WTC11 (cell line): ENCODE measurements at regions not wholly inside any gene's neighbourhood (a gene's known extent, or its start where the extent isn't known, plus 50 kb on each side); places are given as distances from the start of the nearest gene placed in this dataset.

Experiments used
- ATAC-seq: fragments of 200-7000 bp; cut with Tn5 transposase; 2 replicates; pipeline ENCODE4 v1.10.0; 2021; ENCODE audit warnings: mild to moderate bottlenecking, moderate library complexity
- CTCF ChIA-PET: fragments of 300-600 bp; sonication (Branson Sonifier 250); formaldehyde crosslinking; loops from one replicate; lab custom pipeline; 2021; ENCODE audit warnings: antibody characterized with exemption; lab: Charles Lee
- POLR2A ChIA-PET: fragments of 350-600 bp; sonication (Branson Sonifier 250); formaldehyde crosslinking; loops from one replicate; lab custom pipeline; 2021; ENCODE audit warnings: antibody characterized with exemption; lab: Charles Lee
- DNase-seq: peaks from one replicate; pipeline ENCODE4 v3.0.0; 2021; ENCODE audit warnings: low spot score
- H3K27ac Mint-ChIP-seq: 2 replicates; pipeline ENCODE4 v1.8.0; 2021; ENCODE audit warnings: mixed read lengths
- H3K27me3 Mint-ChIP-seq: 2 replicates; pipeline ENCODE4 v1.8.0; 2021; ENCODE audit warnings: low read depth, mild to moderate bottlenecking, moderate library complexity, mixed read lengths
- H3K36me3 Mint-ChIP-seq: 2 replicates; pipeline ENCODE4 v1.8.0; 2021; ENCODE audit warnings: mixed read lengths
- H3K4me1 Mint-ChIP-seq: 2 replicates; pipeline ENCODE4 v1.8.0; 2022; ENCODE audit warnings: mixed read lengths
- H3K4me3 Mint-ChIP-seq: 2 replicates; pipeline ENCODE4 v1.8.0; 2021; ENCODE audit warnings: mild to moderate bottlenecking, moderate library complexity, mixed read lengths
- H3K9me3 Mint-ChIP-seq: 2 replicates; pipeline ENCODE4 v1.8.0; 2021; ENCODE audit warnings: mixed read lengths
- CREB1 ChIP-seq: sonication (generic); formaldehyde crosslinking; IDR thresholded peaks from 2 replicates; pipeline ENCODE4 v1.8.0; 2023; ENCODE audit warnings: mild to moderate bottlenecking, missing genetic modification reagents
- ELF4 ChIP-seq: sonication (generic); formaldehyde crosslinking; IDR thresholded peaks from 2 replicates; pipeline ENCODE4 v1.8.1; 2022; ENCODE audit warnings: low read depth, mild to moderate bottlenecking, moderate library complexity, missing genetic modification reagents
- FOXP1 ChIP-seq: sonication (generic); formaldehyde crosslinking; IDR thresholded peaks from 2 replicates; pipeline ENCODE4 v1.8.0; 2022; ENCODE audit warnings: missing genetic modification reagents, mild to moderate bottlenecking, moderate library complexity, borderline replicate concordance
- HMGA2 ChIP-seq: fragments of 250-450 bp; sonication (Bioruptor Pico); IDR thresholded peaks from 2 replicates; pipeline ENCODE4 v1.4.0; 2021; ENCODE audit warnings: mild to moderate bottlenecking, moderate library complexity
- NR2C2 ChIP-seq: sonication (generic); formaldehyde crosslinking; IDR thresholded peaks from 2 replicates; pipeline ENCODE4 v1.8.0; 2022; ENCODE audit warnings: mild to moderate bottlenecking, missing genetic modification reagents
- SMAD4 ChIP-seq: sonication (generic); formaldehyde crosslinking; IDR thresholded peaks from 2 replicates; pipeline ENCODE4 v1.8.0; 2022; ENCODE audit warnings: mild to moderate bottlenecking, missing genetic modification reagents
- SOX15 ChIP-seq: fragments of 250-450 bp; sonication (Bioruptor Pico); IDR thresholded peaks from 2 replicates; pipeline ENCODE4 v1.9.0; 2021; ENCODE audit warnings: mild to moderate bottlenecking
- TCF7 ChIP-seq: sonication (generic); formaldehyde crosslinking; IDR thresholded peaks from 2 replicates; pipeline ENCODE4 v1.8.0; 2022; ENCODE audit warnings: mild to moderate bottlenecking, low read depth, missing genetic modification reagents, moderate library complexity
- TEAD4 ChIP-seq: sonication (generic); formaldehyde crosslinking; IDR thresholded peaks from 2 replicates; pipeline ENCODE4 v1.8.0; 2022; ENCODE audit warnings: mild to moderate bottlenecking, missing genetic modification reagents
- ZNF121 ChIP-seq: sonication (generic); formaldehyde crosslinking; IDR thresholded peaks from 2 replicates; pipeline ENCODE4 v1.8.0; 2023; ENCODE audit warnings: missing genetic modification reagents
- ZNF232 ChIP-seq: sonication (generic); formaldehyde crosslinking; IDR thresholded peaks from 2 replicates; pipeline ENCODE4 v1.8.0; 2022; ENCODE audit warnings: mild to moderate bottlenecking, missing genetic modification reagents
- ZNF423 ChIP-seq: fragments of 250-450 bp; sonication (Bioruptor Pico); IDR thresholded peaks from 2 replicates; pipeline ENCODE4 v2.1.2; 2022; ENCODE audit warnings: mild to moderate bottlenecking, moderate library complexity
- TF ChIP-seq, protein P1 (sequence below): sonication (generic); formaldehyde crosslinking; IDR thresholded peaks from 2 replicates; pipeline ENCODE4 v1.8.0; 2022; ENCODE audit warnings: mild to moderate bottlenecking, missing genetic modification reagents
- TF ChIP-seq, protein P2 (sequence below): fragments of 250-450 bp; sonication (Bioruptor Pico); IDR thresholded peaks from 2 replicates; pipeline ENCODE4 v1.9.0; 2021; ENCODE audit warnings: mild to moderate bottlenecking
- TF ChIP-seq, protein P3 (sequence below): fragments of 250-450 bp; sonication (Bioruptor Pico); IDR thresholded peaks from 2 replicates; pipeline ENCODE4 v1.9.0; 2021; ENCODE audit warnings: mild to moderate bottlenecking
- TF ChIP-seq, protein P4 (sequence below): sonication (generic); formaldehyde crosslinking; IDR thresholded peaks from 2 replicates; pipeline ENCODE4 v1.8.0; 2023; ENCODE audit warnings: missing genetic modification reagents
- TF ChIP-seq, protein P5 (sequence below): sonication (generic); formaldehyde crosslinking; IDR thresholded peaks from 2 replicates; pipeline ENCODE4 v1.8.0; 2023; ENCODE audit warnings: missing genetic modification reagents, mild to moderate bottlenecking, borderline replicate concordance
- TF ChIP-seq, protein P6 (sequence below): sonication (generic); formaldehyde crosslinking; IDR thresholded peaks from 2 replicates; pipeline ENCODE4 v1.8.0; 2022; ENCODE audit warnings: mild to moderate bottlenecking, missing genetic modification reagents

DNA sequence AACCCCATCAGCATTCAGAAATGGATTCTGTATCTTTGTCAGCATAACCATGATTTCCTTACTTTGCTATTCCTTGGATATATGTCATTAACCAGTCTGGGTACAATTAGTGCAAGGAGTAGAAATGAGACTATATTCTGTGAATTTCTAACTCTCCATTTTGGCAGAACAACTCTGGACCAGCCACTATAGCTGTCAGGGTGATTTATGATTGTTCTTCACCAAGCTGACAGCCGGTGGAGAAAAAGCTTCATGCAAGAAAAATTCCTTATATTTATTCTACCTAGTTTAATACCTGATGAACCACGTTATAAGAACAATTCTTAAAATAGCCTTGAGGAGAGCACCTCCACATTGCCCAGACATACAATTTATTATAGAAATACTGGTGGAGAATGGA is 431.2 kb upstream of the TCF4 start:
- ATAC-seq (no peak), DNase-seq (no peak)
- Mint-ChIP-seq H3K4me3 (no peak overlapping the region), H3K36me3 (no peaks in the 10 kb centered on the region), H3K4me1 (no peaks in the 10 kb centered on the region), H3K27ac (no peak overlapping the region), H3K27me3 (no peaks in the 10 kb centered on the region), H3K9me3 (no peaks in the 10 kb centered on the region; the same call in 1 of the 2 replicates)
- POLR2A ChIA-PET = no interaction called here
- CTCF ChIA-PET = no interaction called here
- no peak for TF ChIP-seq ZNF232 (CRISPR knock-in tag)
- TF ChIP-seq, protein P1, sequence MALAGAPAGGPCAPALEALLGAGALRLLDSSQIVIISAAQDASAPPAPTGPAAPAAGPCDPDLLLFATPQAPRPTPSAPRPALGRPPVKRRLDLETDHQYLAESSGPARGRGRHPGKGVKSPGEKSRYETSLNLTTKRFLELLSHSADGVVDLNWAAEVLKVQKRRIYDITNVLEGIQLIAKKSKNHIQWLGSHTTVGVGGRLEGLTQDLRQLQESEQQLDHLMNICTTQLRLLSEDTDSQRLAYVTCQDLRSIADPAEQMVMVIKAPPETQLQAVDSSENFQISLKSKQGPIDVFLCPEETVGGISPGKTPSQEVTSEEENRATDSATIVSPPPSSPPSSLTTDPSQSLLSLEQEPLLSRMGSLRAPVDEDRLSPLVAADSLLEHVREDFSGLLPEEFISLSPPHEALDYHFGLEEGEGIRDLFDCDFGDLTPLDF = no peak
- no peak for TF ChIP-seq SMAD4 (CRISPR knock-in tag)
- TF ChIP-seq HMGA2 (CRISPR knock-in tag) = no peak
- no peak for TF ChIP-seq TEAD4 (CRISPR knock-in tag)
- TF ChIP-seq, protein P2, sequence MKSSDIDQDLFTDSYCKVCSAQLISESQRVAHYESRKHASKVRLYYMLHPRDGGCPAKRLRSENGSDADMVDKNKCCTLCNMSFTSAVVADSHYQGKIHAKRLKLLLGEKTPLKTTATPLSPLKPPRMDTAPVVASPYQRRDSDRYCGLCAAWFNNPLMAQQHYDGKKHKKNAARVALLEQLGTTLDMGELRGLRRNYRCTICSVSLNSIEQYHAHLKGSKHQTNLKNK (CRISPR knock-in tag) = no peak
- TF ChIP-seq SOX15 = no peak
- TF ChIP-seq, protein P3, sequence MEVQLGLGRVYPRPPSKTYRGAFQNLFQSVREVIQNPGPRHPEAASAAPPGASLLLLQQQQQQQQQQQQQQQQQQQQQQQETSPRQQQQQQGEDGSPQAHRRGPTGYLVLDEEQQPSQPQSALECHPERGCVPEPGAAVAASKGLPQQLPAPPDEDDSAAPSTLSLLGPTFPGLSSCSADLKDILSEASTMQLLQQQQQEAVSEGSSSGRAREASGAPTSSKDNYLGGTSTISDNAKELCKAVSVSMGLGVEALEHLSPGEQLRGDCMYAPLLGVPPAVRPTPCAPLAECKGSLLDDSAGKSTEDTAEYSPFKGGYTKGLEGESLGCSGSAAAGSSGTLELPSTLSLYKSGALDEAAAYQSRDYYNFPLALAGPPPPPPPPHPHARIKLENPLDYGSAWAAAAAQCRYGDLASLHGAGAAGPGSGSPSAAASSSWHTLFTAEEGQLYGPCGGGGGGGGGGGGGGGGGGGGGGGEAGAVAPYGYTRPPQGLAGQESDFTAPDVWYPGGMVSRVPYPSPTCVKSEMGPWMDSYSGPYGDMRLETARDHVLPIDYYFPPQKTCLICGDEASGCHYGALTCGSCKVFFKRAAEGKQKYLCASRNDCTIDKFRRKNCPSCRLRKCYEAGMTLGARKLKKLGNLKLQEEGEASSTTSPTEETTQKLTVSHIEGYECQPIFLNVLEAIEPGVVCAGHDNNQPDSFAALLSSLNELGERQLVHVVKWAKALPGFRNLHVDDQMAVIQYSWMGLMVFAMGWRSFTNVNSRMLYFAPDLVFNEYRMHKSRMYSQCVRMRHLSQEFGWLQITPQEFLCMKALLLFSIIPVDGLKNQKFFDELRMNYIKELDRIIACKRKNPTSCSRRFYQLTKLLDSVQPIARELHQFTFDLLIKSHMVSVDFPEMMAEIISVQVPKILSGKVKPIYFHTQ (CRISPR knock-in tag) = no peak
- TF ChIP-seq, protein P4, sequence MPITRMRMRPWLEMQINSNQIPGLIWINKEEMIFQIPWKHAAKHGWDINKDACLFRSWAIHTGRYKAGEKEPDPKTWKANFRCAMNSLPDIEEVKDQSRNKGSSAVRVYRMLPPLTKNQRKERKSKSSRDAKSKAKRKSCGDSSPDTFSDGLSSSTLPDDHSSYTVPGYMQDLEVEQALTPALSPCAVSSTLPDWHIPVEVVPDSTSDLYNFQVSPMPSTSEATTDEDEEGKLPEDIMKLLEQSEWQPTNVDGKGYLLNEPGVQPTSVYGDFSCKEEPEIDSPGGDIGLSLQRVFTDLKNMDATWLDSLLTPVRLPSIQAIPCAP (CRISPR knock-in tag) = no peak
- TF ChIP-seq FOXP1 = no peak
- TF ChIP-seq, protein P5, sequence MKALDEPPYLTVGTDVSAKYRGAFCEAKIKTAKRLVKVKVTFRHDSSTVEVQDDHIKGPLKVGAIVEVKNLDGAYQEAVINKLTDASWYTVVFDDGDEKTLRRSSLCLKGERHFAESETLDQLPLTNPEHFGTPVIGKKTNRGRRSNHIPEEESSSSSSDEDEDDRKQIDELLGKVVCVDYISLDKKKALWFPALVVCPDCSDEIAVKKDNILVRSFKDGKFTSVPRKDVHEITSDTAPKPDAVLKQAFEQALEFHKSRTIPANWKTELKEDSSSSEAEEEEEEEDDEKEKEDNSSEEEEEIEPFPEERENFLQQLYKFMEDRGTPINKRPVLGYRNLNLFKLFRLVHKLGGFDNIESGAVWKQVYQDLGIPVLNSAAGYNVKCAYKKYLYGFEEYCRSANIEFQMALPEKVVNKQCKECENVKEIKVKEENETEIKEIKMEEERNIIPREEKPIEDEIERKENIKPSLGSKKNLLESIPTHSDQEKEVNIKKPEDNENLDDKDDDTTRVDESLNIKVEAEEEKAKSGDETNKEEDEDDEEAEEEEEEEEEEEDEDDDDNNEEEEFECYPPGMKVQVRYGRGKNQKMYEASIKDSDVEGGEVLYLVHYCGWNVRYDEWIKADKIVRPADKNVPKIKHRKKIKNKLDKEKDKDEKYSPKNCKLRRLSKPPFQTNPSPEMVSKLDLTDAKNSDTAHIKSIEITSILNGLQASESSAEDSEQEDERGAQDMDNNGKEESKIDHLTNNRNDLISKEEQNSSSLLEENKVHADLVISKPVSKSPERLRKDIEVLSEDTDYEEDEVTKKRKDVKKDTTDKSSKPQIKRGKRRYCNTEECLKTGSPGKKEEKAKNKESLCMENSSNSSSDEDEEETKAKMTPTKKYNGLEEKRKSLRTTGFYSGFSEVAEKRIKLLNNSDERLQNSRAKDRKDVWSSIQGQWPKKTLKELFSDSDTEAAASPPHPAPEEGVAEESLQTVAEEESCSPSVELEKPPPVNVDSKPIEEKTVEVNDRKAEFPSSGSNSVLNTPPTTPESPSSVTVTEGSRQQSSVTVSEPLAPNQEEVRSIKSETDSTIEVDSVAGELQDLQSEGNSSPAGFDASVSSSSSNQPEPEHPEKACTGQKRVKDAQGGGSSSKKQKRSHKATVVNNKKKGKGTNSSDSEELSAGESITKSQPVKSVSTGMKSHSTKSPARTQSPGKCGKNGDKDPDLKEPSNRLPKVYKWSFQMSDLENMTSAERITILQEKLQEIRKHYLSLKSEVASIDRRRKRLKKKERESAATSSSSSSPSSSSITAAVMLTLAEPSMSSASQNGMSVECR (CRISPR knock-in tag) = no peak
- TF ChIP-seq NR2C2 (CRISPR knock-in tag) = no peak
- no peak for TF ChIP-seq ZNF423

DNA sequence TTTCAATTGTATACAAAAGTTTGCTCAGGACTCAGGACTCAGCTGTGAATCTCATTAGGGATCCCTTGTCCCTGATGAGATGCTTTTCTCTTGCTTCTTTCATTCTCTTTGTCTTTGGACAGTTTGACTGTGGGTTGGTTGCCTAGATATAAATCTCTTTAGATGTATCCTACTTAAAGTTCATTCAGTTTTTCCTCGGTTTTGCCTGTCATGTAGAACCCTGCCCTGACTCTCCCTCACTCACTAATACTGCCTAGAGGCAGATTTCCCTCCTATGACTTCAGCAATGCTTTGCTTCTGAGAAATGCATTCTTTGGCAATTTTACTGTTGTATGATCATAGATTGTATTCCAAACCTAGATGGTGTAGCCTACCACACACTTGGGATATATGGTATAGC is 421.4 kb upstream of the TCF4 start:
- Mint-ChIP-seq H3K27ac (no peak overlapping the region), H3K36me3 (peaks cover 17% of the 10 kb centered on the region), H3K9me3 (peaks cover 25% of the 10 kb centered on the region), H3K27me3 (no peaks in the 10 kb centered on the region), H3K4me1 (peaks cover 2% of the 10 kb centered on the region; the same call in 1 of the 2 replicates), H3K4me3 (no peak overlapping the region)
- POLR2A ChIA-PET = no interaction called here
- CTCF ChIA-PET = no interaction called here
- no peak for TF ChIP-seq ELF4 (CRISPR knock-in tag)
- TF ChIP-seq CREB1 (CRISPR knock-in tag) = no peak
- TF ChIP-seq TCF7 (CRISPR knock-in tag) = no peak
- TF ChIP-seq ZNF121 (CRISPR knock-in tag) = no peak
- TF ChIP-seq, protein P6, sequence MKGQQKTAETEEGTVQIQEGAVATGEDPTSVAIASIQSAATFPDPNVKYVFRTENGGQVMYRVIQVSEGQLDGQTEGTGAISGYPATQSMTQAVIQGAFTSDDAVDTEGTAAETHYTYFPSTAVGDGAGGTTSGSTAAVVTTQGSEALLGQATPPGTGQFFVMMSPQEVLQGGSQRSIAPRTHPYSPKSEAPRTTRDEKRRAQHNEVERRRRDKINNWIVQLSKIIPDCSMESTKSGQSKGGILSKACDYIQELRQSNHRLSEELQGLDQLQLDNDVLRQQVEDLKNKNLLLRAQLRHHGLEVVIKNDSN (CRISPR knock-in tag) = no peak
- no peak for DNase-seq
- ATAC-seq = no peak
